ENCODE measurements at regions not wholly inside any gene's neighbourhood (a gene's known extent, or its start where the extent isn't known, plus 50 kb on each side); places are given as distances from the start of the nearest gene placed in this dataset.
"Not testable (repeated sequence)": the region's sequence is repeated elsewhere in the genome, so short reads cannot be mapped to it uniquely, and the experiment has no call there.

- Histone ChIP-seq H3K9me3 (replicated peaks; ENCODE audit: control insufficient read depth, insufficient read depth, low read length) (no peaks in the 10 kb centered on the region), H2AFZ (ENCODE audit: low read depth, low read length) (no peak overlapping the region), H3K9ac (replicated peaks; ENCODE audit: extremely low read depth, insufficient read depth, low read length) (no peak overlapping the region), H3K4me3 (replicated peaks in 1 of 3; ENCODE audit: insufficient read depth in 1 of 3, low read depth in 1 of 3, low read length in 3 of 3) (no peak overlapping the region), H3K4me2 (ENCODE audit: insufficient read depth, low read length) (no peak overlapping the region), H3K27ac (ENCODE audit: insufficient read depth, low read depth, low read length) (no peak overlapping the region), H3K79me2 (ENCODE audit: control insufficient read depth, insufficient read depth, low read length) (no peaks in the 10 kb centered on the region), H3K36me3 (ENCODE audit: control insufficient read depth in 2 of 2, extremely low read depth in 1 of 2, insufficient read depth in 2 of 2, low read length in 2 of 2) (no peaks in the 10 kb centered on the region), H3K4me1 (ENCODE audit: control insufficient read depth, extremely low read depth, insufficient read depth, low read length) (no peaks in the 10 kb centered on the region), H3K27me3 (ENCODE audit: control insufficient read depth in 2 of 2, insufficient read depth in 2 of 2, low read length in 2 of 2) (peaks cover 0 to 2% of the 10 kb centered on the region in 2 experiments), H3K9me1 (replicated peaks; ENCODE audit: control insufficient read depth, extremely low read depth, insufficient read depth, low read length) (no peaks in the 10 kb centered on the region), H4K20me1 (replicated peaks; ENCODE audit: control insufficient read depth, extremely low read depth, insufficient read depth, low read length) (no peaks in the 10 kb centered on the region)
- ChIA-PET CTCF (interaction anchor here (3.2 kb wide), 1 partner anchor 11 kb away, joined by 13 read pairs; no protein-coding TSS in a partner anchor), POLR2A (no interaction called here)
- BruUV-seq (replicated peaks): no TSS peak
- no peak for DNase-seq (ENCODE audit: low read depth, low spot score)
- dilution Hi-C loops (cut with MboI; ENCODE audit: extremely low pct_ligation_motif_present, low sequenced_read_pairs): no loop called here
- no peak for FAIRE-seq
- intact Hi-C loops (cut with micrococcal nuclease): no loop called here
- TF ChIP-seq POLR2A (IDR thresholded peaks at IDR 0.05; ENCODE audit: low read depth, low read length) (no peak), CTCF (IDR thresholded peaks at IDR 0.05; ENCODE audit: extremely low read depth in 1 of 2, insufficient read depth in 1 of 2, low read depth in 1 of 2, low read length in 2 of 2) (no peak), MYC (IDR thresholded peaks at IDR 0.05; ENCODE audit: low read depth, low read length) (no peak), POLR2AphosphoS5 (IDR thresholded peaks at IDR 0.05; ENCODE audit: insufficient read depth, low read depth, low read length) (no peak), JUN (IDR thresholded peaks at IDR 0.05; ENCODE audit: borderline replicate concordance, insufficient read depth, insufficient read length, low read depth) (no peak), GATA2 (IDR thresholded peaks at IDR 0.05; ENCODE audit: insufficient read depth, insufficient read length, low read depth, low read length) (no peak), MAX (IDR thresholded peaks at IDR 0.05; ENCODE audit: insufficient read depth, insufficient read length) (no peak), EZH2 (IDR thresholded peaks at IDR 0.05; ENCODE audit: borderline replicate concordance, low read depth, low read length, severe bottlenecking) (no peak), FOS (IDR thresholded peaks at IDR 0.05; ENCODE audit: borderline replicate concordance, insufficient read depth, low read length) (no peak)
Observed at GRCh38 chr10:28370107-28370835, 67.4 kb upstream of the MPP7 start.

GRCh38 chr10:28371638-28372037 is 68.8 kb upstream of the MPP7 start:
- CTCF ChIA-PET: interaction anchor here (1.7 to 3.2 kb wide), 2 partner anchors 10 to 130 kb away, joined by 6 to 13 read pairs; no protein-coding TSS in a partner anchor
- dilution Hi-C loops (cut with MboI; ENCODE audit: extremely low pct_ligation_motif_present, low sequenced_read_pairs); H2AFZ ChIP-seq (ENCODE audit: low read depth, low read length); H3K4me3 ChIP-seq (replicated peaks in 1 of 3; ENCODE audit: insufficient read depth in 1 of 3, low read depth in 1 of 3, low read length in 3 of 3); H3K27me3 ChIP-seq (ENCODE audit: control insufficient read depth in 2 of 2, insufficient read depth in 2 of 2, low read length in 2 of 2); H3K27ac ChIP-seq (ENCODE audit: insufficient read depth, low read depth, low read length); H3K4me1 ChIP-seq (ENCODE audit: control insufficient read depth, extremely low read depth, insufficient read depth, low read length); intact Hi-C loops (cut with micrococcal nuclease); DNase-seq (ENCODE audit: low read depth, low spot score); H3K9me1 ChIP-seq (replicated peaks; ENCODE audit: control insufficient read depth, extremely low read depth, insufficient read depth, low read length); H3K79me2 ChIP-seq (ENCODE audit: control insufficient read depth, insufficient read depth, low read length); BruUV-seq (replicated peaks); FAIRE-seq; H3K4me2 ChIP-seq (ENCODE audit: insufficient read depth, low read length); H3K36me3 ChIP-seq (ENCODE audit: control insufficient read depth in 2 of 2, extremely low read depth in 1 of 2, insufficient read depth in 2 of 2, low read length in 2 of 2); POLR2A ChIA-PET; H4K20me1 ChIP-seq (replicated peaks; ENCODE audit: control insufficient read depth, extremely low read depth, insufficient read depth, low read length); H3K9ac ChIP-seq (replicated peaks; ENCODE audit: extremely low read depth, insufficient read depth, low read length); H3K9me3 ChIP-seq (replicated peaks; ENCODE audit: control insufficient read depth, insufficient read depth, low read length): not testable (repeated sequence)
